HCT116 (cell line): ENCODE measurements at regions not wholly inside any gene's neighbourhood (a gene's known extent, or its start where the extent isn't known, plus 50 kb on each side); places are given as distances from the start of the nearest gene placed in this dataset.

ENCODE experiments used
- ATAC-seq: fragments of 200-7000 bp; cut with Tn5 transposase; 2 replicates; pipeline ENCODE4 v1.9.1; 2020; ENCODE audit warnings: mild to moderate bottlenecking, moderate library complexity
- BruUV-seq: library from RNA; stranded (reverse); fragments of 400-500 nt; replicated peaks from 2 replicates; lab custom pipeline; 2021; lab: Mats Ljungman, UMichigan
- CTCF ChIA-PET: fragments of 300-600 bp; sonication (Branson Sonifier 250); formaldehyde crosslinking; loops from one replicate; lab custom pipeline; 2021; ENCODE audit warnings: antibody characterized with exemption; lab: Charles Lee
- POLR2A ChIA-PET: fragments of 300-600, 350-600 bp; sonication (Branson Sonifier 250); formaldehyde crosslinking; loops from one replicate; lab custom pipeline; 2021; ENCODE audit warnings: antibody characterized with exemption; lab: Charles Lee
- RAD21 ChIA-PET, 2 experiments: fragments of 300-600 bp; sonication (Branson Sonifier 250); formaldehyde crosslinking; loops; one replicate each; lab custom pipeline; 2023; ENCODE audit warnings: low total read pairs in 2 of 2; ENCODE audit not compliant: uncharacterized antibody in 2 of 2, unreplicated experiment in 2 of 2, low non-redundant PET in 1 of 2; lab: Charles Lee
- DNase-seq: peaks from one replicate; pipeline ENCODE4 v3.0.0-alpha.2; 2010; ENCODE audit warnings: low read depth, low spot score
- H2AFZ ChIP-seq: fragments of 200-600 bp; shearing (Covaris generic), sonication (generic); 2 replicates; pipeline ENCODE4 v1.6.1; 2017; ENCODE audit warnings: low read depth, mixed run types, mixed read lengths, antibody characterized with exemption, low read length; ENCODE audit not compliant: poor library complexity, severe bottlenecking
- H3K27ac ChIP-seq: 2 replicates; pipeline ENCODE4 v1.5.1; 2012; ENCODE audit warnings: low read depth, low read length
- H3K27me3 ChIP-seq: fragments of 200-600 bp; sonication (generic); 2 replicates; pipeline ENCODE4 v1.6.1; 2016; ENCODE audit warnings: mixed run types, low read length, mixed read lengths; ENCODE audit not compliant: insufficient read depth
- H3K36me3 ChIP-seq, 2 experiments: fragments of 200-500 bp in 1 of 2; fragments of 200-600 bp in 1 of 2; sonication (Bioruptor generic) in 1 of 2; sonication (generic) in 1 of 2; 2 replicates each; pipeline versions ENCODE4 v1.5.1 to v1.6.1; 2014 to 2016; ENCODE audit warnings: low read length in 2 of 2, inconsistent platforms in 1 of 2, mixed read lengths in 1 of 2, mixed run types in 1 of 2; ENCODE audit not compliant: insufficient read depth in 2 of 2, control insufficient read depth in 1 of 2
- H3K4me1 ChIP-seq, 2 experiments: fragments of 200-600 bp in 1 of 2; sonication (generic) in 1 of 2; 2 replicates each; pipeline versions ENCODE4 v1.5.1 to v1.6.1; 2012 to 2017; ENCODE audit warnings: low read length in 2 of 2, inconsistent platforms in 1 of 2, mild to moderate bottlenecking in 1 of 2, mixed read lengths in 1 of 2, mixed run types in 1 of 2, moderate library complexity in 1 of 2; ENCODE audit not compliant: insufficient read depth in 2 of 2, control insufficient read depth in 1 of 2
- H3K4me2 ChIP-seq: fragments of 200-600 bp; sonication (generic); 2 replicates; pipeline ENCODE4 v1.6.1; 2017; ENCODE audit warnings: mixed run types, low read length, mixed read lengths
- H3K4me3 ChIP-seq, 2 experiments: fragments of 200-600 bp in 1 of 2; sonication (generic) in 1 of 2; replicated peaks in 1 of 2; 2 replicates each; pipeline ENCODE4 v1.5.1; 2011 to 2016; ENCODE audit warnings: low read length in 2 of 2, control low read depth in 1 of 2, low read depth in 1 of 2, mild to moderate bottlenecking in 1 of 2, mixed read lengths in 1 of 2, mixed run types in 1 of 2
- H3K79me2 ChIP-seq: fragments of 200-600 bp; sonication (generic); 2 replicates; pipeline ENCODE4 v1.6.1; 2017; ENCODE audit warnings: mild to moderate bottlenecking, mixed run types, low read length, moderate library complexity, mixed read lengths; ENCODE audit not compliant: insufficient read depth
- H3K9ac ChIP-seq: fragments of 200-600 bp; sonication (generic); 2 replicates; pipeline ENCODE4 v1.6.1; 2016; ENCODE audit warnings: low read length, mixed read lengths
- H3K9me2 ChIP-seq: fragments of 200-600 bp; sonication (generic), shearing (Covaris generic); 2 replicates; pipeline ENCODE4 v1.6.1; 2017; ENCODE audit warnings: mixed run types, mild to moderate bottlenecking, moderate library complexity; ENCODE audit not compliant: insufficient read depth
- H3K9me3 ChIP-seq, 2 experiments: fragments of 200-500 bp in 1 of 2; fragments of 200-600 bp in 1 of 2; sonication (Bioruptor generic) in 1 of 2; sonication (generic) in 1 of 2; 2 replicates each; pipeline ENCODE4 v1.6.1; 2014 to 2017; ENCODE audit warnings: low read length in 2 of 2, mixed read lengths in 2 of 2, inconsistent platforms in 1 of 2, low read depth in 1 of 2, mild to moderate bottlenecking in 1 of 2, mixed run types in 1 of 2, moderate library complexity in 1 of 2; ENCODE audit not compliant: control insufficient read depth in 1 of 2, insufficient read depth in 1 of 2
- H4K20me1 ChIP-seq: fragments of 200-600 bp; sonication (generic), shearing (Covaris generic); 2 replicates; pipeline ENCODE4 v1.6.1; 2017; ENCODE audit warnings: mixed run types, mild to moderate bottlenecking, moderate library complexity; ENCODE audit not compliant: insufficient read depth
- CEBPB ChIP-seq: IDR thresholded peaks from 2 replicates; pipeline ENCODE4 v1.6.1; 2012; ENCODE audit warnings: low read depth
- ELF1 ChIP-seq: IDR thresholded peaks from 2 replicates; pipeline ENCODE4 v1.6.1; 2012; ENCODE audit warnings: low read depth, borderline replicate concordance
- EZH2phosphoT487 ChIP-seq: fragments of 200-600 bp; IDR thresholded peaks from 2 replicates; pipeline ENCODE4 v1.6.1; 2018; ENCODE audit warnings: antibody characterized with exemption, borderline replicate concordance
- JUND ChIP-seq: IDR thresholded peaks from 2 replicates; pipeline ENCODE4 v1.6.1; 2012
- REST ChIP-seq: IDR thresholded peaks from 2 replicates; pipeline ENCODE4 v1.6.1; 2012; ENCODE audit warnings: low read depth
- SIN3A ChIP-seq: IDR thresholded peaks from 2 replicates; pipeline ENCODE4 v1.6.1; 2012; ENCODE audit warnings: low read depth
- TCF7L2 ChIP-seq: IDR thresholded peaks from 2 replicates; pipeline ENCODE4 v1.7.0; 2011; ENCODE audit warnings: borderline replicate concordance, inconsistent platforms; ENCODE audit not compliant: insufficient read depth, insufficient read length; ENCODE audit errors: extremely low read depth
- ZBTB33 ChIP-seq: IDR thresholded peaks from 2 replicates; pipeline ENCODE4 v1.6.1; 2011; ENCODE audit warnings: mild to moderate bottlenecking, low read length, moderate library complexity; ENCODE audit not compliant: insufficient replicate concordance; ENCODE audit errors: extremely low read depth
- ZFX ChIP-seq: fragments of 450-650 bp; IDR thresholded peaks from 2 replicates; pipeline ENCODE4 v1.6.1; 2017
- ZNF274 ChIP-seq: fragments of 200-500 bp; sonication (Bioruptor generic); IDR thresholded peaks from 2 replicates; pipeline ENCODE4 v1.6.1; 2014; ENCODE audit warnings: mild to moderate bottlenecking, low read depth, low read length, inconsistent platforms
- intact Hi-C: fragments of 100-400 bp; cut with micrococcal nuclease; formaldehyde crosslinking; loops from 2 replicates; pipeline ENCODE4 v1.10.0; 2022

DNA sequence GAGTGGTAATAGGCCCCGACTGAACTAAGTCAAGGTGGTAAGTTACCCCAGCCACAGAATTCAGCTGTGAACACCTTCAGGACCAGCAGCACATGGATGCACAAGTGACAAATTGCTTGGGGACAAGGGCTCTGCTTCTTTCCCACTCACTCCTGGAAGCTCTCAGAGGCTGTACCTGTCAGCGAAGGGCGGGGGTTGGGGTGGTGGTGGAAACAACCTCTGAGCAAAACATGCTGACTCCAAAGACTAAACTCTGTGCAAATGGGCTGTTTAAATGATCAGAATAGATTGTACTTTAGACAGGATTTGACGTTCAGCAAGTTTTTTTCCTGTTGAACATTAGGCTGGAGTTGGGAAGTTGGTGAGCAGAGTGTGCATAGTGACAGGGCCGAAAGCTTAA, 544.5 kb upstream of the ZNF608 start:
- Histone ChIP-seq H3K36me3 (no peaks in the 10 kb centered on the region), H3K4me3 (no peak overlapping the region), H2AFZ (no peak overlapping the region), H3K27ac (no peak overlapping the region), H3K9me2 (no peaks in the 10 kb centered on the region), H3K9ac (no peak overlapping the region), H3K9me3 (no peaks in the 10 kb centered on the region), H3K27me3 (no peaks in the 10 kb centered on the region), H3K4me1 (0 out of 4 replicates have a peak, but pooled peaks cover 2 to 4% of the 10 kb centered on the region in 2 experiments), H4K20me1 (no peaks in the 10 kb centered on the region), H3K4me2 (no peak overlapping the region), H3K79me2 (no peaks in the 10 kb centered on the region)
- no peak for TF ChIP-seq JUND
- no peak for TF ChIP-seq CEBPB
- no peak for TF ChIP-seq ZBTB33
- no peak for TF ChIP-seq ELF1
- no peak for TF ChIP-seq ZFX
- TF ChIP-seq ZNF274, result no peak
- TF ChIP-seq EZH2phosphoT487, result no peak
- no peak for TF ChIP-seq SIN3A
- ChIA-PET CTCF (no interaction called here), RAD21 (no interaction called here), POLR2A (no interaction called here)
- DNase-seq (no peak), ATAC-seq (no peak)
- BruUV-seq, result no TSS peak
- intact Hi-C loops, result no loop called here

- intact Hi-C loops, result no loop called here
- H3K9ac ChIP-seq, result no peak overlapping the region
- H4K20me1 ChIP-seq, result no peaks in the 10 kb centered on the region
- no peak for DNase-seq
- H3K79me2 ChIP-seq, result no peaks in the 10 kb centered on the region
- H3K9me2 ChIP-seq, result no peaks in the 10 kb centered on the region
- H3K27me3 ChIP-seq, result no peaks in the 10 kb centered on the region
- no peaks in the 10 kb centered on the region for H3K36me3 ChIP-seq
- H3K9me3 ChIP-seq, result no peaks in the 10 kb centered on the region
- H3K4me3 ChIP-seq, result no peak overlapping the region
- ChIA-PET RAD21 (no interaction called here), CTCF (no interaction called here), POLR2A (no interaction called here)
- no peak overlapping the region for H2AFZ ChIP-seq
- H3K4me1 ChIP-seq, result 0 out of 4 replicates have a peak, but pooled peaks cover 2 to 4% of the 10 kb centered on the region in 2 experiments
- no peak overlapping the region for H3K4me2 ChIP-seq
- no TSS peak for BruUV-seq
- TF ChIP-seq TCF7L2, result no peak
- TF ChIP-seq REST, result no peak
- TF ChIP-seq, all 23 proteins: peak for 0
- no peak for ATAC-seq
- H3K27ac ChIP-seq, result no peak overlapping the region
These were observed 545.0 kb upstream of the ZNF608 start for GRCh38 chr5:125291447-125291846.
